ENCODE measurements at regions not wholly inside any gene's neighbourhood (a gene's known extent, or its start where the extent isn't known, plus 50 kb on each side); places are given as distances from the start of the nearest gene placed in this dataset.

DNA sequence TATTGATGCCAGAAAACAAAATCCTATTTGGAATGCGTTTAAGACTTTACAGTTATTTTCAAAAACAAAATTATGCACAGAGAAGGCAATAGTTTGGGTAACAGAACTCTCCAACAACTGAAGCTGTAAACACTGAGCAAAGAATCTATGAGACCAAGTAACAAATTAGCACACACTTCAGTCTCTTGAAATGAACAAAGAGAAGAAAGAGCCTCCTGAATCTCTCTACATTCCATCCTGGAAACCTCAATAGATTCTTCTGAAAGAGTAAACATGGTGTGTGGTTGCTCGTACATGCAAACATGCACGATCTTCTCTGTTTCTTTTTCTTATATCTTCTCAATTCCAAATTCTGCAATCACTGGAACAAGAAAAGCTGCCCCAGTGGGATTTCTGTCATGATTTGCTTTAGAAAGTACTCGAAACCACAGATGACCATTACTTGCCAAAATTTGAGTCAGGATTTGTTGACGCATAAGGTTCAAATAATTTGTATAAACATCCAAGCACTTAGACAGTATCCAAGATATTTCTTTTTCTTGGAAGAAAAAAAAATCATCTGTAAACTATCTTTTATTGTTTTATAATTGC is 137.9 kb upstream of the DACH1 start:
- Mint-ChIP-seq H3K4me1 (no peaks in the 10 kb centered on the region), H3K36me3 (no peaks in the 10 kb centered on the region), H3K27ac (no peak overlapping the region), H3K27me3 (no peaks in the 10 kb centered on the region), H3K9me3 (peaks cover 0 to 10% (median 8%) of the 10 kb centered on the region in 3 donors), H3K4me3 (no peak overlapping the region)
- DNase-seq (no peak), ATAC-seq (replicated peaks in 1 of 4) (no peak)
- Histone ChIP-seq H3K27ac (ENCODE audit: low read length) (no peak overlapping the region), H3K9me3 (no peaks in the 10 kb centered on the region), H3K27me3 (replicated peaks in 1 of 2; ENCODE audit: control insufficient read depth in 2 of 2, extremely low read depth in 1 of 2, insufficient read depth in 2 of 2, low read length in 1 of 2) (no peaks in the 10 kb centered on the region), H3K36me3 (ENCODE audit: control insufficient read depth in 2 of 2, extremely low read depth in 1 of 2, insufficient read depth in 1 of 2, low read length in 1 of 2) (no peaks in the 10 kb centered on the region), H3K4me3 (ENCODE audit: control insufficient read depth in 1 of 2, extremely low read depth in 1 of 2, low read length in 1 of 2) (no peak overlapping the region), H3K4me1 (ENCODE audit: control insufficient read depth in 1 of 2, extremely low read depth in 1 of 2, insufficient read depth in 2 of 2, low read length in 2 of 2) (no peaks in the 10 kb centered on the region)
- ChIA-PET POLR2A (no interaction called here), CTCF (no interaction called here)
- no CpG with 5 or more reads among the region's 5 CpGs for WGBS (ENCODE audit: insufficient coverage)

- H3K9me3 Mint-ChIP-seq = peaks cover 0 to 10% (median 6%) of the 10 kb centered on the region in 3 donors
- no peak overlapping the region for H3K4me3 Mint-ChIP-seq
- Histone ChIP-seq H3K27ac (ENCODE audit: low read length) (no peak overlapping the region), H3K36me3 (ENCODE audit: control insufficient read depth in 2 of 2, extremely low read depth in 1 of 2, insufficient read depth in 1 of 2, low read length in 1 of 2) (no peaks in the 10 kb centered on the region), H3K9me3 (no peaks in the 10 kb centered on the region), H3K27me3 (replicated peaks in 1 of 2; ENCODE audit: control insufficient read depth in 2 of 2, extremely low read depth in 1 of 2, insufficient read depth in 2 of 2, low read length in 1 of 2) (no peaks in the 10 kb centered on the region), H3K4me3 (ENCODE audit: control insufficient read depth in 1 of 2, extremely low read depth in 1 of 2, low read length in 1 of 2) (no peak overlapping the region), H3K4me1 (ENCODE audit: control insufficient read depth in 1 of 2, extremely low read depth in 1 of 2, insufficient read depth in 2 of 2, low read length in 2 of 2) (no peaks in the 10 kb centered on the region)
- no peaks in the 10 kb centered on the region for H3K36me3 Mint-ChIP-seq
- H3K4me1 Mint-ChIP-seq = no peaks in the 10 kb centered on the region
- POLR2A ChIA-PET = no interaction called here
- CTCF ChIA-PET = no interaction called here
- no peak overlapping the region for H3K27ac Mint-ChIP-seq
- H3K27me3 Mint-ChIP-seq = no peaks in the 10 kb centered on the region
- no peak for DNase-seq
- no peak for ATAC-seq (replicated peaks in 1 of 4)
- no CpG with 5 or more reads among the region's 3 CpGs for WGBS (ENCODE audit: insufficient coverage)
Observed at GRCh38 chr13:72004246-72004645, 137.2 kb upstream of the DACH1 start.

- Mint-ChIP-seq H3K4me3 (no peak overlapping the region), H3K36me3 (no peaks in the 10 kb centered on the region), H3K4me1 (no peaks in the 10 kb centered on the region), H3K27ac (no peak overlapping the region), H3K9me3 (peaks cover 0 to 8% (median 4%) of the 10 kb centered on the region in 3 donors), H3K27me3 (no peaks in the 10 kb centered on the region)
- Histone ChIP-seq H3K4me1 (ENCODE audit: control insufficient read depth in 1 of 2, extremely low read depth in 1 of 2, insufficient read depth in 2 of 2, low read length in 2 of 2) (no peaks in the 10 kb centered on the region), H3K4me3 (ENCODE audit: control insufficient read depth in 1 of 2, extremely low read depth in 1 of 2, low read length in 1 of 2) (no peak overlapping the region), H3K9me3 (no peaks in the 10 kb centered on the region), H3K27ac (ENCODE audit: low read length) (no peak overlapping the region), H3K27me3 (replicated peaks in 1 of 2; ENCODE audit: control insufficient read depth in 2 of 2, extremely low read depth in 1 of 2, insufficient read depth in 2 of 2, low read length in 1 of 2) (no peaks in the 10 kb centered on the region), H3K36me3 (ENCODE audit: control insufficient read depth in 2 of 2, extremely low read depth in 1 of 2, insufficient read depth in 1 of 2, low read length in 1 of 2) (no peaks in the 10 kb centered on the region)
- no peak for ATAC-seq (replicated peaks in 1 of 4)
- ChIA-PET CTCF (no interaction called here), POLR2A (no interaction called here)
- DNase-seq = no peak
Observed at GRCh38 chr13:71998223-71998622, 131.2 kb upstream of the DACH1 start.

DNA sequence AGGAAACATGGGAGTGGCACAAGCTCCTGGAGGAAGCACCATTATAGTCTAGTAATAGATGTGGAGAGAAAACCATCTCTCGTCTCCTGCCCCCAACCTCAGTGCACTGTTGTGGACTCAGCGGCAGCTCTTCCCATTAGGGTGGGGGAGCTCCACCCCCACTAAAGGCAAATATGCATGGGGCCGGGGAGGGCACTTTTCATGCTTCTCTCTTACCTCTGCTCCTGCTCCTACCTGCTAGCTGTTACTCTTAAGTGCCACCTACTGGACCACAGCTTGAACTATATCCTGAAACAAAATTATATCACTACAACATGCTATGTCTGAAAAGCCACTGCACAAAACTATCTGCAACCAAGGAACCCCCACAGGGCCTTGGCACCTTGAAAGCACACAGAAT is 112.6 kb upstream of the DACH1 start:
- Histone ChIP-seq H3K27me3 (replicated peaks in 1 of 2; ENCODE audit: control insufficient read depth in 2 of 2, extremely low read depth in 1 of 2, insufficient read depth in 2 of 2, low read length in 1 of 2) (peaks cover 0 to 4% of the 10 kb centered on the region in 2 experiments), H3K36me3 (ENCODE audit: control insufficient read depth in 2 of 2, extremely low read depth in 1 of 2, insufficient read depth in 1 of 2, low read length in 1 of 2) (no peaks in the 10 kb centered on the region), H3K27ac (ENCODE audit: low read length) (no peak overlapping the region), H3K4me3 (ENCODE audit: control insufficient read depth in 1 of 2, extremely low read depth in 1 of 2, low read length in 1 of 2) (no peak overlapping the region), H3K9me3 (no peaks in the 10 kb centered on the region), H3K4me1 (ENCODE audit: control insufficient read depth in 1 of 2, extremely low read depth in 1 of 2, insufficient read depth in 2 of 2, low read length in 2 of 2) (no peaks in the 10 kb centered on the region)
- peaks cover 4 to 20% (median 6%) of the 10 kb centered on the region in 3 donors for H3K9me3 Mint-ChIP-seq
- no peak for ATAC-seq (replicated peaks in 1 of 4)
- ChIA-PET POLR2A (interaction anchor here in 1 of 2 donors (0.9 kb wide), 1 partner anchor 1262 kb away, joined by 4 read pairs; no protein-coding TSS in a partner anchor), CTCF (no interaction called here)
- no peak overlapping the region for H3K27ac Mint-ChIP-seq
- H3K36me3 Mint-ChIP-seq = no peaks in the 10 kb centered on the region
- no peaks in the 10 kb centered on the region for H3K27me3 Mint-ChIP-seq
- H3K4me1 Mint-ChIP-seq = no peaks in the 10 kb centered on the region
- WGBS (ENCODE audit: insufficient coverage) = 17% methylated on average over 1 of the region's 3 CpGs
- peak in 1 of 35 experiments; percentile 1 for DNase-seq
- no peak overlapping the region for H3K4me3 Mint-ChIP-seq

DNA sequence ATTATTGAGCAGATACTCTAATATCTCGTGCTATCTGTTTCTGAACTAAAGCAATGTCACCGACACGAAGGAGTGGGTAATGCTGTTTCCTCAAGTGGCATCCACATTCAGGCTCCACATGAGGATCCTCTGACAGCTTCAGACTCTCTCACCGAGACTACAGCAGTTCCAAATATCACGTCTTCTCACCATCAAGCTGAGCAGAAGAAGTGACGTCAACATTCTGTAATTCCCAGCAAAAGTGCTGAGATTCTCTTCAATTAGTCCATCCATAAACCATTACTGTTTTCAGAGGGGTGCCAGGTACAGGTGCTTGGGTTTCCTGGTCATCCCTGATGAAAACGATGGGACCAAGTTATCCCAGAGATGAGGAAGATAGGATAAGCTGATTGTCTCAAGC is 110.0 kb upstream of the DACH1 start:
- ATAC-seq (replicated peaks in 1 of 4) = no peak
- 100% methylated on average over 1 of the region's 7 CpGs for WGBS (ENCODE audit: insufficient coverage)
- CTCF ChIA-PET = no interaction called here
- Mint-ChIP-seq H3K4me1 (no peaks in the 10 kb centered on the region), H3K4me3 (no peak overlapping the region), H3K27ac (no peak overlapping the region), H3K27me3 (no peaks in the 10 kb centered on the region), H3K9me3 (peaks cover 0 to 3% (median 0%) of the 10 kb centered on the region in 3 donors), H3K36me3 (no peaks in the 10 kb centered on the region)
- H3K36me3 ChIP-seq (ENCODE audit: control insufficient read depth in 2 of 2, extremely low read depth in 1 of 2, insufficient read depth in 1 of 2, low read length in 1 of 2) = no peaks in the 10 kb centered on the region
- H3K27me3 ChIP-seq (replicated peaks in 1 of 2; ENCODE audit: control insufficient read depth in 2 of 2, extremely low read depth in 1 of 2, insufficient read depth in 2 of 2, low read length in 1 of 2) = peaks cover 0 to 4% of the 10 kb centered on the region in 2 experiments
- POLR2A ChIA-PET = interaction anchor here in 1 of 2 donors (0.5 kb wide), 1 partner anchor 1547 kb away, joined by 4 read pairs; no protein-coding TSS in a partner anchor
- no peaks in the 10 kb centered on the region for H3K9me3 ChIP-seq
- no peak overlapping the region for H3K27ac ChIP-seq (ENCODE audit: low read length)
- no peaks in the 10 kb centered on the region for H3K4me1 ChIP-seq (ENCODE audit: control insufficient read depth in 1 of 2, extremely low read depth in 1 of 2, insufficient read depth in 2 of 2, low read length in 2 of 2)
- no peak for DNase-seq
- H3K4me3 ChIP-seq (ENCODE audit: control insufficient read depth in 1 of 2, extremely low read depth in 1 of 2, low read length in 1 of 2) = no peak overlapping the region

GRCh38 chr13:71967990-71968389 is 101.0 kb upstream of the DACH1 start:
- 77% methylated on average over 4 of the region's 5 CpGs for WGBS (ENCODE audit: insufficient coverage)
- ATAC-seq (replicated peaks in 1 of 4) = no peak
- Histone ChIP-seq H3K27me3 (replicated peaks in 1 of 2; ENCODE audit: control insufficient read depth in 2 of 2, extremely low read depth in 1 of 2, insufficient read depth in 2 of 2, low read length in 1 of 2) (no peaks in the 10 kb centered on the region), H3K4me3 (ENCODE audit: control insufficient read depth in 1 of 2, extremely low read depth in 1 of 2, low read length in 1 of 2) (no peak overlapping the region), H3K9me3 (no peaks in the 10 kb centered on the region), H3K36me3 (ENCODE audit: control insufficient read depth in 2 of 2, extremely low read depth in 1 of 2, insufficient read depth in 1 of 2, low read length in 1 of 2) (no peaks in the 10 kb centered on the region), H3K27ac (ENCODE audit: low read length) (no peak overlapping the region), H3K4me1 (ENCODE audit: control insufficient read depth in 1 of 2, extremely low read depth in 1 of 2, insufficient read depth in 2 of 2, low read length in 2 of 2) (no peaks in the 10 kb centered on the region)
- no peaks in the 10 kb centered on the region for H3K36me3 Mint-ChIP-seq
- DNase-seq = no peak
- H3K27ac Mint-ChIP-seq = no peak overlapping the region
- CTCF ChIA-PET = no interaction called here
- POLR2A ChIA-PET = no interaction called here
- no peak overlapping the region for H3K4me3 Mint-ChIP-seq
- peaks cover 0 to 7% (median 0%) of the 10 kb centered on the region in 3 donors for H3K9me3 Mint-ChIP-seq
- H3K4me1 Mint-ChIP-seq = peaks cover 0 to 5% (median 0%) of the 10 kb centered on the region in 3 donors
- H3K27me3 Mint-ChIP-seq = peaks cover 0 to 3% of the 10 kb centered on the region in 2 donors
